Testis (tissue), 2 donors: ENCODE measurements at regions not wholly inside any gene's neighbourhood (a gene's known extent, or its start where the extent isn't known, plus 50 kb on each side); places are given as distances from the start of the nearest gene placed in this dataset.

Experiments
- CTCF ChIP-seq, 3 experiments: fragments of 450-650 bp in 2 of 3; fragments of 200-600 bp in 1 of 3; sonication (generic) in 1 of 3; IDR thresholded peaks; one replicate each; pipeline ENCODE4 v1.5.1; 2016 to 2019; ENCODE audit warnings: antibody characterized with exemption in 3 of 3, mild to moderate bottlenecking in 2 of 3, moderate library complexity in 1 of 3
- POLR2A ChIP-seq: fragments of 450-650 bp; IDR thresholded peaks from one replicate; pipeline ENCODE4 v1.6.1; 2017; ENCODE audit warnings: antibody characterized with exemption, mild to moderate bottlenecking, moderate library complexity

GRCh38 chr6:132236281-132236680 is 165.0 kb downstream of the MOXD1 start:
- TF ChIP-seq CTCF (IDR thresholded peaks at IDR 0.05) (no peak), POLR2A (no peak)
